B cell (primary cell): ENCODE measurements at regions not wholly inside any gene's neighbourhood (a gene's known extent, or its start where the extent isn't known, plus 50 kb on each side); places are given as distances from the start of the nearest gene placed in this dataset.

Experiments
- ATAC-seq: fragments of 200-7000 bp; cut with Tn5 transposase; one replicate; pipeline ENCODE4 v1.10.0; 2021; ENCODE audit warnings: low read depth, mild to moderate bottlenecking, moderate number of reproducible peaks, moderate library complexity
- CTCF ChIA-PET: fragments of 350-600 bp; sonication (Branson Sonifier 250); formaldehyde crosslinking; loops from one replicate; lab custom pipeline; 2021; ENCODE audit warnings: antibody characterized with exemption, inconsistent platforms; lab: Charles Lee
- POLR2A ChIA-PET: fragments of 350-600 bp; sonication (Branson Sonifier 250); formaldehyde crosslinking; loops from one replicate; lab custom pipeline; 2021; ENCODE audit warnings: antibody characterized with exemption; lab: Charles Lee
- DNase-seq: peaks from one replicate; pipeline ENCODE4 v3.0.0; 2013
- H2AFZ ChIP-seq: 2 replicates; pipeline ENCODE4 v1.6.1; 2012; ENCODE audit warnings: mild to moderate bottlenecking, low read depth, low read length; ENCODE audit not compliant: insufficient read depth, poor library complexity, severe bottlenecking
- H3K27ac ChIP-seq, 2 donors: 1 replicate in 1 of 2; 2 replicates in 1 of 2; pipeline ENCODE4 v1.5.1; 2012 to 2013; ENCODE audit warnings: low read length in 2 of 2, mild to moderate bottlenecking in 2 of 2, moderate library complexity in 1 of 2
- H3K27me3 ChIP-seq, 4 experiments: fragments of 200-600 bp in 1 of 4; sonication (generic) in 1 of 4; replicated peaks in 1 of 4; 1 replicate in 2 of 4; 2 replicates in 2 of 4; pipeline versions ENCODE4 v1.6.1 to v1.7.0; 2013 to 2016; ENCODE audit warnings: low read length in 3 of 4, mild to moderate bottlenecking in 2 of 4, mixed read lengths in 1 of 4, moderate library complexity in 1 of 4; ENCODE audit not compliant: insufficient read depth in 4 of 4, control insufficient read depth in 3 of 4; ENCODE audit errors: control extremely low read depth in 1 of 4
- H3K36me3 ChIP-seq, 2 experiments: replicated peaks in 1 of 2; 1 replicate in 1 of 2; 2 replicates in 1 of 2; pipeline versions ENCODE4 v1.6.1 to v1.7.1; 2013; ENCODE audit warnings: low read length in 1 of 2; ENCODE audit not compliant: insufficient read depth in 2 of 2, control insufficient read depth in 1 of 2; ENCODE audit errors: control extremely low read depth in 1 of 2, extremely low read depth in 1 of 2
- H3K4me1 ChIP-seq, 2 donors: fragments of 200-600 bp in 1 of 2; sonication (generic) in 1 of 2; 1 replicate in 1 of 2; 2 replicates in 1 of 2; pipeline versions ENCODE4 v1.5.1 to v1.6.1; 2013 to 2017; ENCODE audit warnings: low read length in 2 of 2; ENCODE audit not compliant: control insufficient read depth in 2 of 2, insufficient read depth in 2 of 2
- H3K4me2 ChIP-seq: replicated peaks from 2 replicates; pipeline ENCODE3; 2012; ENCODE audit warnings: mild to moderate bottlenecking, low read depth, low read length; ENCODE audit not compliant: poor library complexity, severe bottlenecking
- H3K4me3 ChIP-seq, 5 experiments: fragments of 200-600 bp in 1 of 5; sonication (generic) in 1 of 5; 1 replicate in 3 of 5; 2 replicates in 2 of 5; pipeline versions ENCODE4 v1.5.1 to v1.7.0; 2011 to 2016; ENCODE audit warnings: low read length in 4 of 5, mild to moderate bottlenecking in 4 of 5, low read depth in 2 of 5, control low read depth in 1 of 5, moderate library complexity in 1 of 5; ENCODE audit not compliant: insufficient read depth in 1 of 5; ENCODE audit errors: control extremely low read depth in 1 of 5, extremely low read depth in 1 of 5
- H3K79me2 ChIP-seq: fragments of 200-600 bp; sonication (generic); one replicate; pipeline ENCODE4 v1.6.0; 2016; ENCODE audit warnings: low read length; ENCODE audit not compliant: control insufficient read depth, insufficient read depth
- H3K9ac ChIP-seq: fragments of 200-600 bp; sonication (generic); 2 replicates; pipeline ENCODE4 v1.6.1; 2017; ENCODE audit warnings: mild to moderate bottlenecking, low read length, moderate library complexity
- H3K9me3 ChIP-seq, 3 donors: one replicate each; pipeline versions ENCODE4 v1.6.1 to v1.7.1; 2013; ENCODE audit warnings: low read length in 2 of 3; ENCODE audit not compliant: control insufficient read depth in 2 of 3, insufficient read depth in 1 of 3; ENCODE audit errors: control extremely low read depth in 1 of 3
- H4K20me1 ChIP-seq: 2 replicates; pipeline ENCODE4 v1.6.0; 2012; ENCODE audit warnings: mild to moderate bottlenecking, low read length; ENCODE audit not compliant: insufficient read depth, control insufficient read depth, poor library complexity, severe bottlenecking
- H3K27ac Mint-ChIP-seq: one replicate; pipeline ENCODE4 v1.8.0; 2021; ENCODE audit warnings: mixed read lengths
- H3K27me3 Mint-ChIP-seq: one replicate; pipeline ENCODE4 v1.8.0; 2021; ENCODE audit warnings: mixed read lengths
- H3K4me1 Mint-ChIP-seq: one replicate; pipeline ENCODE4 v1.8.0; 2021; ENCODE audit warnings: mixed read lengths
- H3K4me3 Mint-ChIP-seq: one replicate; pipeline ENCODE4 v1.8.0; 2021; ENCODE audit warnings: mixed read lengths
- H3K9me3 Mint-ChIP-seq: one replicate; pipeline ENCODE4 v1.8.0; 2022; ENCODE audit warnings: mixed read lengths; ENCODE audit not compliant: insufficient read depth
- EZH2 ChIP-seq: IDR thresholded peaks from 2 replicates; pipeline ENCODE4 v1.6.1; 2012; ENCODE audit warnings: borderline replicate concordance, low read depth, mild to moderate bottlenecking, moderate library complexity, low read length; ENCODE audit not compliant: insufficient read depth, poor library complexity, severe bottlenecking
- WGBS: methylation state at CpG from one replicate; pipeline ENCODE4 v1.1.5; 2013; ENCODE audit warnings: missing lambda C conversion rate; ENCODE audit not compliant: insufficient coverage; 5-methylcytosine and 5-hydroxymethylcytosine counted together
- intact Hi-C: fragments of 100-400 bp; cut with micrococcal nuclease; formaldehyde crosslinking; loops from one replicate; pipeline ENCODE4 v1.10.0; 2022
- TF ChIP-seq, protein P1 (sequence below): fragments of 200-600 bp; IDR thresholded peaks from one replicate; pipeline ENCODE4 v1.8.0; 2022; ENCODE audit warnings: antibody characterized with exemption, mild to moderate bottlenecking

DNA sequence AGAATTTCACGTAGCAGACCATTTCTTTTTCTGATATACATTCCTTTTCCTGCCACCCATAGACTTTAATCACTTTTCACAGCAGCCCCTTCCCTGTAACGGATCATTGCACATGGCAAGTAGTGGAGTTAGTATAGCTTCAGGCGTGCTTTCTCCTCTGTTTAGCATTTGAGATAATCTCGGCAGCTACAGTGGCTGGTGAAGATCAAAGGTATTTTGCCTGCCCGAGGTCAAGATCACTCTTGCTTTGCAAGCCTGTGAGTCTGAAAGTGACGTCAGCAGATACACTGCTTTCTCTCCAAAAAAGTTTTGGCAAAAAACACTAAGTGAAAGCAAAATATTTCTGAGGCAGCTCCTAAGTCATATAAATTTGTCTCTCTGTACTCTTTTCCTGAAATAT is 260.0 kb downstream of the NDFIP2 start:
- H3K4me1 ChIP-seq: no peaks in the 10 kb centered on the region
- Mint-ChIP-seq H3K4me3 (no peak overlapping the region), H3K27me3 (no peaks in the 10 kb centered on the region), H3K27ac (no peak overlapping the region), H3K4me1 (no peaks in the 10 kb centered on the region), H3K9me3 (no peaks in the 10 kb centered on the region)
- H3K27me3 ChIP-seq: peaks cover 0 to 3% (median 0%) of the 10 kb centered on the region in 4 experiments
- WGBS: 88% methylated on average over 1 of the region's 6 CpGs
- no peak overlapping the region for H3K27ac ChIP-seq
- ATAC-seq: no peak
- DNase-seq: no peak
- intact Hi-C loops: no loop called here
- ChIA-PET CTCF (no interaction called here), POLR2A (no interaction called here)
- H3K9me3 ChIP-seq: peaks cover 0 to 3% (median 0%) of the 10 kb centered on the region in 3 donors
- H3K4me3 ChIP-seq: no peak overlapping the region
- no peaks in the 10 kb centered on the region for H3K36me3 ChIP-seq
- no peak overlapping the region for H2AFZ ChIP-seq
- no peaks in the 10 kb centered on the region for H4K20me1 ChIP-seq
- no peak overlapping the region for H3K9ac ChIP-seq
- H3K4me2 ChIP-seq: no peak overlapping the region
- TF ChIP-seq, protein P1, sequence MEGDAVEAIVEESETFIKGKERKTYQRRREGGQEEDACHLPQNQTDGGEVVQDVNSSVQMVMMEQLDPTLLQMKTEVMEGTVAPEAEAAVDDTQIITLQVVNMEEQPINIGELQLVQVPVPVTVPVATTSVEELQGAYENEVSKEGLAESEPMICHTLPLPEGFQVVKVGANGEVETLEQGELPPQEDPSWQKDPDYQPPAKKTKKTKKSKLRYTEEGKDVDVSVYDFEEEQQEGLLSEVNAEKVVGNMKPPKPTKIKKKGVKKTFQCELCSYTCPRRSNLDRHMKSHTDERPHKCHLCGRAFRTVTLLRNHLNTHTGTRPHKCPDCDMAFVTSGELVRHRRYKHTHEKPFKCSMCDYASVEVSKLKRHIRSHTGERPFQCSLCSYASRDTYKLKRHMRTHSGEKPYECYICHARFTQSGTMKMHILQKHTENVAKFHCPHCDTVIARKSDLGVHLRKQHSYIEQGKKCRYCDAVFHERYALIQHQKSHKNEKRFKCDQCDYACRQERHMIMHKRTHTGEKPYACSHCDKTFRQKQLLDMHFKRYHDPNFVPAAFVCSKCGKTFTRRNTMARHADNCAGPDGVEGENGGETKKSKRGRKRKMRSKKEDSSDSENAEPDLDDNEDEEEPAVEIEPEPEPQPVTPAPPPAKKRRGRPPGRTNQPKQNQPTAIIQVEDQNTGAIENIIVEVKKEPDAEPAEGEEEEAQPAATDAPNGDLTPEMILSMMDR: no peak
- no peak for TF ChIP-seq EZH2
- no peaks in the 10 kb centered on the region for H3K79me2 ChIP-seq

DNA sequence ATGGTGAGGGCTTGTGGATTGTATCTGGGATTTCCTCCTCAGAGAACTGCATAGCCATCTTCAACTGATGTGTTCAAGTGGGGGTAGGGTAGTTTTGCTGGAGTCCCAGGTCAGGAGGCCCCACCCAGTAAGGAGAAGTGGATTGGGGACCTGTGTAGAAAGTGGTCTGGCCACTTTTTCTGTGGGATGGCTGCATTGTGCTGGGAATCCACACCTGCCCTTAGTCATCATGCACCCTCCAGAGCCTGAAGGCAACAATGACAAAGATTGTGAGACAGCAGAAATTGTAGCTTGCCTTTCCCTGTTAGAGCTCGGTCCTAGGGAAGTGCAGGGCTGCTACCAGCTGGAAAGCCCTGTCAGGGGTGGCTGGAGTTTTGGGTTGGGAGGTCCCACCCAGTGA is 255.4 kb downstream of the NDFIP2 start:
- TF ChIP-seq EZH2: no peak
- TF ChIP-seq, protein P1: no peak
- 100% methylated on average over 1 of the region's 1 CpG for WGBS
- ChIA-PET CTCF (no interaction called here), POLR2A (no interaction called here)
- Mint-ChIP-seq H3K27me3 (no peaks in the 10 kb centered on the region), H3K4me3 (no peak overlapping the region), H3K4me1 (no peaks in the 10 kb centered on the region), H3K27ac (no peak overlapping the region), H3K9me3 (no peaks in the 10 kb centered on the region)
- Histone ChIP-seq H4K20me1 (no peaks in the 10 kb centered on the region), H3K27ac (no peak overlapping the region), H3K4me3 (no peak overlapping the region), H3K4me2 (no peak overlapping the region), H3K36me3 (no peaks in the 10 kb centered on the region), H3K27me3 (peaks cover 0 to 3% (median 0%) of the 10 kb centered on the region in 4 experiments), H3K4me1 (no peaks in the 10 kb centered on the region), H3K79me2 (no peaks in the 10 kb centered on the region), H3K9ac (no peak overlapping the region), H3K9me3 (peaks cover 0 to 10% (median 0%) of the 10 kb centered on the region in 3 donors), H2AFZ (no peak overlapping the region)
- intact Hi-C loops: no loop called here
- DNase-seq (no peak), ATAC-seq (no peak)
